Gastroesophageal sphincter (tissue), 4 donors: ENCODE measurements at regions not wholly inside any gene's neighbourhood (a gene's known extent, or its start where the extent isn't known, plus 50 kb on each side); places are given as distances from the start of the nearest gene placed in this dataset.
"Not testable (repeated sequence)": the region's sequence is repeated elsewhere in the genome, so short reads cannot be mapped to it uniquely, and the experiment has no call there.

Experiments
- ATAC-seq: fragments of 150-250 bp; one replicate; pipeline ENCODE4 v1.9.1; 2016; ENCODE audit warnings: mild to moderate bottlenecking, moderate library complexity
- H3K27ac ChIP-seq, 4 donors: fragments of 200-600 bp; sonication (generic) in 3 of 4; 1 replicate in 3 of 4; 2 replicates in 1 of 4; pipeline ENCODE4 v1.5.1; 2016 to 2019
- H3K27me3 ChIP-seq: fragments of 200-600 bp; sonication (generic); one replicate; pipeline ENCODE4 v1.5.1; 2019
- H3K36me3 ChIP-seq, 2 donors: fragments of 200-600 bp; sonication (generic); one replicate each; pipeline ENCODE4 v1.5.1; 2019; ENCODE audit warnings: control low read depth in 1 of 2
- H3K4me1 ChIP-seq, 3 donors: fragments of 200-600 bp; sonication (generic); 1 replicate in 2 of 3; 2 replicates in 1 of 3; pipeline ENCODE4 v1.5.1; 2016 to 2019; ENCODE audit warnings: control low read depth in 2 of 3
- H3K4me3 ChIP-seq, 2 donors: fragments of 200-600 bp; sonication (generic); one replicate each; pipeline ENCODE4 v1.5.1; 2019; ENCODE audit warnings: mild to moderate bottlenecking in 1 of 2, moderate library complexity in 1 of 2
- H3K9me3 ChIP-seq, 3 donors: fragments of 200-600 bp; sonication (generic); one replicate each; pipeline ENCODE4 v1.5.1; 2017 to 2019; ENCODE audit warnings: control low read depth in 2 of 3
- EP300 ChIP-seq: sonication (generic); formaldehyde crosslinking; IDR thresholded peaks from one replicate; pipeline ENCODE4 v1.6.1; 2017; ENCODE audit warnings: antibody characterized with exemption, mild to moderate bottlenecking
- POLR2A ChIP-seq, 2 donors: fragments of 450-650 bp; IDR thresholded peaks; one replicate each; pipeline ENCODE4 v1.6.1; 2017; ENCODE audit warnings: antibody characterized with exemption in 2 of 2, mild to moderate bottlenecking in 2 of 2, moderate library complexity in 1 of 2
- POLR2AphosphoS5 ChIP-seq: sonication (generic); formaldehyde crosslinking; IDR thresholded peaks from one replicate; pipeline ENCODE4 v1.6.1; 2017; ENCODE audit warnings: antibody characterized with exemption
- WGBS, 2 donors: methylation state at CpG; one replicate each; pipeline ENCODE4 v1.1.5; 2018; ENCODE audit warnings: low coverage in 1 of 2; 5-methylcytosine and 5-hydroxymethylcytosine counted together
- TF ChIP-seq, protein P1 (sequence below), 4 experiments: fragments of 200-600 bp in 2 of 4; fragments of 450-650 bp in 2 of 4; sonication (generic) in 1 of 4; IDR thresholded peaks; one replicate each; pipeline ENCODE4 v1.5.1; 2017 to 2019; ENCODE audit warnings: antibody characterized with exemption in 4 of 4, mild to moderate bottlenecking in 2 of 4, moderate library complexity in 2 of 4

DNA sequence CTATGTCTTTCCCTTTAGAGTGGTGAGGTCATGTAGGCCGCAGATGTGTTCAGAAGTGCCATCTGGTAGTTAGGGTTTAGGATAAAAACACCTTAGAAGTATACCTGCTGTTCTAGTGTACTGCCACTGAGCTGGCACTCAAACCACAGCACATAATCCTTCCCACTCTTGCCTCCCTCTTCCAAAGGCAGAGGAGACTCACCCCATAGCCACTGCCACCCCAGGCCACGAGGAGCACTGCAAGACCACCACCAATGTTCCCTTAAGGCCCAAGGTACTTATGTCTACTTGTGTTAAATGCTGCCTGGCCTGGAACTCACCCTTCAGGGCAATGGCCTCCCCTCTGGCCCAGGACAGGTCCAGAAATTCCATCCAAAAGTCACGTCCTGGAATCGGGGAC is 379.5 kb upstream of the EDIL3 start:
- WGBS, 2 donors = 71 to 75% methylated on average over 2 to 4 of the region's 4 CpGs
- Histone ChIP-seq H3K4me1 (no peaks in the 10 kb centered on the region), H3K4me3 (no peak overlapping the region), H3K27ac (no peak overlapping the region), H3K9me3 (no peaks in the 10 kb centered on the region), H3K36me3 (no peaks in the 10 kb centered on the region), H3K27me3 (no peaks in the 10 kb centered on the region)
- ATAC-seq = no peak
- TF ChIP-seq EP300 = no peak
- TF ChIP-seq POLR2AphosphoS5 = no peak
- no peak for TF ChIP-seq POLR2A (IDR thresholded peaks at IDR 0.05)
- TF ChIP-seq, protein P1, sequence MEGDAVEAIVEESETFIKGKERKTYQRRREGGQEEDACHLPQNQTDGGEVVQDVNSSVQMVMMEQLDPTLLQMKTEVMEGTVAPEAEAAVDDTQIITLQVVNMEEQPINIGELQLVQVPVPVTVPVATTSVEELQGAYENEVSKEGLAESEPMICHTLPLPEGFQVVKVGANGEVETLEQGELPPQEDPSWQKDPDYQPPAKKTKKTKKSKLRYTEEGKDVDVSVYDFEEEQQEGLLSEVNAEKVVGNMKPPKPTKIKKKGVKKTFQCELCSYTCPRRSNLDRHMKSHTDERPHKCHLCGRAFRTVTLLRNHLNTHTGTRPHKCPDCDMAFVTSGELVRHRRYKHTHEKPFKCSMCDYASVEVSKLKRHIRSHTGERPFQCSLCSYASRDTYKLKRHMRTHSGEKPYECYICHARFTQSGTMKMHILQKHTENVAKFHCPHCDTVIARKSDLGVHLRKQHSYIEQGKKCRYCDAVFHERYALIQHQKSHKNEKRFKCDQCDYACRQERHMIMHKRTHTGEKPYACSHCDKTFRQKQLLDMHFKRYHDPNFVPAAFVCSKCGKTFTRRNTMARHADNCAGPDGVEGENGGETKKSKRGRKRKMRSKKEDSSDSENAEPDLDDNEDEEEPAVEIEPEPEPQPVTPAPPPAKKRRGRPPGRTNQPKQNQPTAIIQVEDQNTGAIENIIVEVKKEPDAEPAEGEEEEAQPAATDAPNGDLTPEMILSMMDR (IDR thresholded peaks at IDR 0.05) = no peak

DNA sequence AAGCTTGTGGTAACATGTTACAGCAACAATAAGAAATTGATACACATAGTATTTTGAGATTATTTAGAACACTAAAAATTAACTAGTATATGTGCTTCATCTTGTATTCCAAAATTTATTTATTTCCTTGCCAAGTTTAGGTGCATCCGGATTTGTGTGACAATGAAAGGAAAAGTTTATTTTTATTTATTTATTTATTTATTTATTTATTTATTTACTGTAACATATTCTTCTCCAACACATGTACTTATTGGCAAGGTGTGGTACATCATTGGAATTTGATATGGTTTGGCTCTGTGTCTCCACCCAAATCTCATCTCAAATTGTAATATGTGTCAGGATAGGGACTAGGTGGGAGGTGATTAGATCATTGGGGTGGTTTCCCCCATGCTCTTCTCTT is 373.3 kb upstream of the EDIL3 start:
- Histone ChIP-seq H3K36me3 (no peaks in the 10 kb centered on the region), H3K4me1 (no peaks in the 10 kb centered on the region), H3K27ac (no peak overlapping the region), H3K4me3 (no peak overlapping the region), H3K9me3 (no peaks in the 10 kb centered on the region), H3K27me3 (no peaks in the 10 kb centered on the region)
- 80 to 84% methylated on average over 1 of the region's 1 CpG for WGBS, 2 donors
- no peak for TF ChIP-seq POLR2A (IDR thresholded peaks at IDR 0.05)
- TF ChIP-seq POLR2AphosphoS5 = no peak
- TF ChIP-seq, protein P1 (IDR thresholded peaks at IDR 0.05) = no peak
- TF ChIP-seq EP300 = no peak
- no peak for ATAC-seq

DNA sequence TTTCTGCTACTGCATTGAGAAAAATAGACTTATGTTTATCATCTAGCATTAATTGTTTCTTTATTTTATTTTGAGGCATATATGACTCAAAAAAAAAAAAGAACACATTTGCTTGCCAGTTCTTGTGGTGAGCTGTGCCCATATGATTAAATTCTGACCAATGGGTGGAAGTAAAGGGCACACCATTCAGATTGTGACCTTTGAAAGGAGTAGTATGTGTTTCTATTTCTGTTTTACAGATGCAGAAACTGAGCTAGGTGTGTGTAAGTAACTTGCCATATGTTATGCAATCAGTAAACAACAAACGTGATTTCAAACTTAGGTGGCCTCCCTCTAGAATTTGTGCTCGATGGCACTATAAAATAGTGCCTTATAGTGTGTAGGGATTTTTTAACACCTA is 368.1 kb upstream of the EDIL3 start:
- no peak for ATAC-seq
- WGBS, 2 donors = 67 to 77% methylated on average over 2 of the region's 2 CpGs
- no peaks in the 10 kb centered on the region for H3K36me3 ChIP-seq

DNA sequence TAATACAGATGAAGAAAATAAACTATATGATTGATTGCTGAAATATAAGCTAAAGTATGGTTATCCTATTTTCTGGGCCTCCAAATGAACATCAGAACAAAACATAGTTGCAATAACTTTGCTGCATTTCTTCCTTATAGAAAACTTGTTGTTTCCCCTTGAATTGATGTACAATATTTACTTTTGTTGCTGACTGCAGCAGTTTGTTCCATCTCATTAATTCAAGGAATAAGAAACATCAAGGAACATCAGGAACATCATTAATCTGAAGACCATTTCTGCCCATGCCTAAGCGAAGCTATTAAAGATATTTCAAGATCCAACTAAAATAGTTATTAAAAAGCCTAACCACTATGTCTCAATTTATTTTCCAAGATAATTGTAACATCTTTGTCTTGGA is 363.6 kb upstream of the EDIL3 start:
- no peak overlapping the region for H3K4me3 ChIP-seq
- WGBS, 2 donors = 45 to 90% methylated on average over 1 of the region's 1 CpG
- ATAC-seq = no peak
- H3K36me3 ChIP-seq = no peaks in the 10 kb centered on the region
- TF ChIP-seq POLR2A (IDR thresholded peaks at IDR 0.05) = no peak
- TF ChIP-seq EP300 = no peak
- TF ChIP-seq, protein P1 (IDR thresholded peaks at IDR 0.05) = no peak
- no peak for TF ChIP-seq POLR2AphosphoS5
- no peaks in the 10 kb centered on the region for H3K4me1 ChIP-seq
- H3K27me3 ChIP-seq = no peaks in the 10 kb centered on the region
- no peak overlapping the region for H3K27ac ChIP-seq
- H3K9me3 ChIP-seq = no peaks in the 10 kb centered on the region

More for the DNA sequence above, 368.1 kb upstream of the EDIL3 start:
- Histone ChIP-seq H3K4me1 (no peaks in the 10 kb centered on the region), H3K9me3 (no peaks in the 10 kb centered on the region), H3K27me3 (no peaks in the 10 kb centered on the region), H3K27ac (no peak overlapping the region), H3K4me3 (no peak overlapping the region)
- TF ChIP-seq POLR2A (IDR thresholded peaks at IDR 0.05) = no peak
- TF ChIP-seq, protein P1 (IDR thresholded peaks at IDR 0.05) = no peak

DNA sequence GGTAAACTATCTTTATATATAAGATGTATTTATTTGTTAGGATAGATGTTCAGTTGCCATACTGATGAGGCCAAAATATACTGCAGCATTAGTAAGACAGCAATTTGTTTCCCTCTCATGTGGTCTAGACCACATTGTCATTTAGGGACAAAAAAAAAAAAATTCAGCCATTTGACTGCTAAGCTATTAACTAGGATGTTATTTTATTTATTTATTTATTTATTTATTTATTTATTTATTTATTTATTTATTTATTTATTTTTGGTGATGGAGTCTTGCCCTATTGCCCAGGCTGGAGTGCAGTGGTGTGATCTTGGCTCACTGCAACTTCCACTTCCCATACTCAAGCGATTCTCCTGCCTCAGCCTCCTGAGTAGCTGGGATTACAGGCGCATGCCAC is 361.6 kb upstream of the EDIL3 start:
- WGBS, 2 donors = 94 to 100% methylated on average over 2 of the region's 2 CpGs
- H3K27me3 ChIP-seq, H3K9me3 ChIP-seq, ATAC-seq, H3K4me3 ChIP-seq, H3K27ac ChIP-seq, H3K36me3 ChIP-seq, H3K4me1 ChIP-seq: not testable (repeated sequence)

DNA sequence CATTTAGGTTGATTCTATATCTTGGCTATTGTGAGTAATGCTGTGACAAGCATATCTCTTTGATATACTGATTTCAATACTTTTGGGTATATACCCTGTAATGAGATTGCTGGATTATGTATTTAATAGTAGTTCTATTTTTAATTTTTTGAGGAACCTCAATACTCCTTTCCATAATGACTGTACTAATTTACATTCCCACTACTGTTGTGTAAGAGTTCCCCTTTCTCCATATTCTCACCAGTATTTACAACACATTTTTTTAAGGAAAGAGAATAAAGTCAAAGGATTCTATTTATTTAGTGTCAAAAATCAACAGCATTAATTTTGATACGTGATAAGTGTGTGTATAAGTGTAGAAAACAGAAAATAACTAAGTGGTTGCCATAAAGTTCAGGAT is 356.4 kb upstream of the EDIL3 start:
- no peak for ATAC-seq
- Histone ChIP-seq H3K36me3 (no peaks in the 10 kb centered on the region), H3K4me1 (no peaks in the 10 kb centered on the region), H3K4me3 (no peak overlapping the region), H3K27ac (no peak overlapping the region), H3K9me3 (no peaks in the 10 kb centered on the region), H3K27me3 (no peaks in the 10 kb centered on the region)
- TF ChIP-seq POLR2AphosphoS5 = no peak
- TF ChIP-seq, protein P1 (IDR thresholded peaks at IDR 0.05) = no peak
- TF ChIP-seq POLR2A (IDR thresholded peaks at IDR 0.05) = no peak
- no peak for TF ChIP-seq EP300
- WGBS, 2 donors = 78 to 94% methylated on average over 1 of the region's 1 CpG
